Stimulated activated CD4-positive, alpha-beta T cell treated with anti-CD3 and anti-CD28 coated beads, Interleukin-1b, Interleukin-23, amount 100 ng/mL, for 48 hours (primary cell): ENCODE measurements at regions not wholly inside any gene's neighbourhood (a gene's known extent, or its start where the extent isn't known, plus 50 kb on each side); places are given as distances from the start of the nearest gene placed in this dataset.
"Not testable (repeated sequence)": the region's sequence is repeated elsewhere in the genome, so short reads cannot be mapped to it uniquely, and the experiment has no call there.

Experiments
- DNase-seq: peaks from one replicate; pipeline ENCODE4 v3.0.0-alpha.2; 2020

- DNase-seq: no peak
These were observed 1135.0 kb upstream of the TENM3 start for GRCh38 chr4:181108237-181108636.

GRCh38 chr4:181119186-181119585, 1124.0 kb upstream of the TENM3 start:
- no peak for DNase-seq

- DNase-seq: no peak
These were observed 1121.5 kb upstream of the TENM3 start for GRCh38 chr4:181121733-181122132.

GRCh38 chr4:181127171-181127570, 1116.0 kb upstream of the TENM3 start:
- no peak for DNase-seq

- not testable (repeated sequence) for DNase-seq
These were observed 1112.9 kb upstream of the TENM3 start for GRCh38 chr4:181130317-181130716.

- no peak for DNase-seq
These were observed 1105.9 kb upstream of the TENM3 start for GRCh38 chr4:181137351-181137750.

GRCh38 chr4:181138116-181138515, 1105.1 kb upstream of the TENM3 start:
- no peak for DNase-seq

- no peak for DNase-seq
These were observed 1103.1 kb upstream of the TENM3 start for GRCh38 chr4:181140037-181140603.

- peak; percentile 65 for DNase-seq
These were observed 1099.8 kb upstream of the TENM3 start for GRCh38 chr4:181143250-181143854.

- DNase-seq: no peak
These were observed 1097.2 kb upstream of the TENM3 start for GRCh38 chr4:181146051-181146450.

GRCh38 chr4:181147416-181147951, 1095.7 kb upstream of the TENM3 start:
- no peak for DNase-seq

GRCh38 chr4:181148470-181148869, 1094.7 kb upstream of the TENM3 start:
- no peak for DNase-seq

GRCh38 chr4:181150191-181150590, 1093.0 kb upstream of the TENM3 start:
- DNase-seq: no peak

- DNase-seq: no peak
These were observed 1091.3 kb upstream of the TENM3 start for GRCh38 chr4:181151856-181152255.

- DNase-seq: no peak
These were observed 1085.6 kb upstream of the TENM3 start for GRCh38 chr4:181157647-181158046.

- DNase-seq: no peak
These were observed 1084.2 kb upstream of the TENM3 start for GRCh38 chr4:181158971-181159370.

GRCh38 chr4:181161669-181162068, 1081.5 kb upstream of the TENM3 start:
- DNase-seq: no peak

GRCh38 chr4:181162266-181162665, 1080.9 kb upstream of the TENM3 start:
- DNase-seq: no peak

GRCh38 chr4:181162676-181163075, 1080.5 kb upstream of the TENM3 start:
- no peak for DNase-seq

- no peak for DNase-seq
These were observed 1076.3 kb upstream of the TENM3 start for GRCh38 chr4:181166742-181167399.

GRCh38 chr4:181168011-181168805, 1075.0 kb upstream of the TENM3 start:
- no peak for DNase-seq

- no peak for DNase-seq
These were observed 1070.2 kb upstream of the TENM3 start for GRCh38 chr4:181173046-181173445.

GRCh38 chr4:181176306-181176705, 1066.9 kb upstream of the TENM3 start:
- no peak for DNase-seq
